ENCODE measurements at regions not wholly inside any gene's neighbourhood (a gene's known extent, or its start where the extent isn't known, plus 50 kb on each side); places are given as distances from the start of the nearest gene placed in this dataset.
A peak's percentile ranks its signal among the peaks of the same experiment; 100 is the strongest.

- no peak for DNase-seq
Observed at GRCh38 chr15:70291305-70292075, 193.8 kb upstream of the TLE3 start.

- DNase-seq, result no peak
Observed at GRCh38 chr15:70290708-70291107, 193.0 kb upstream of the TLE3 start.

DNA sequence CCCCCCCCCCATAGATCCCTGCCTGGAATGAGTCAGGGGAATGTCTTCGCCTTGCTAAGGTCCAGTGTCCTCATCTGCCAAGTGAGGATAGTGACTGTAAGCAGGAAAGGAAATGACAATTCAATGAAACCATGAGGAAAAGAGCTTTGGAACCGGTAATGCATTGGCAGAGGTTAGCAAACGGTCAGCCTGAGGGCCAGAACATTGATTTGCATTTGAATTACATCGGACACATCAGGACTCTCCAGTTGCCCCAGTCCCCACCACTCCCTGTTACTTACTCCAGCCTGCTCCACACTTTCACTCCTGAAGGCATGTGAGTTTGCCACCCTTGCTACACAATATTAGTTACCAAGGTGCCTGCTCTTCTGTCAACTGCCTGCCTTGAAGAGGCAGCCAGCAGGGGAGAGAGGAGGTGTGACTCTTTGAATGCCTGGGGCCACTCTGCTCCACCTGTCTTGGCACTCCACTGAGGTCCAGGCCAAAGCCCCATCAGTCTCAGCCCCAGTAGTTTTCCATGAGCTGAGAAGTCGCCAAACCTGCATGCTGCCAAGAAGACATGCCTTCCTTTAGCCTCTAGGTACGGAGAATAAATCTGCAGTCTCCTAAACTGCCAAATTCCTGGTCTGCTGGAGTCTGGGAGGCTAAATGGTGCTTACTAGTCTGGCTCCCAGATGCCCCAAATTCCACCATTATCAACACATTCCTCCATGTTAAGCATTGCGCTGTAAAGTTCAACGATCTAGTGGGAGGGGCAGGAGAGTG lies 191.7 kb upstream of the TLE3 start:
- DNase-seq, result no peak

DNA sequence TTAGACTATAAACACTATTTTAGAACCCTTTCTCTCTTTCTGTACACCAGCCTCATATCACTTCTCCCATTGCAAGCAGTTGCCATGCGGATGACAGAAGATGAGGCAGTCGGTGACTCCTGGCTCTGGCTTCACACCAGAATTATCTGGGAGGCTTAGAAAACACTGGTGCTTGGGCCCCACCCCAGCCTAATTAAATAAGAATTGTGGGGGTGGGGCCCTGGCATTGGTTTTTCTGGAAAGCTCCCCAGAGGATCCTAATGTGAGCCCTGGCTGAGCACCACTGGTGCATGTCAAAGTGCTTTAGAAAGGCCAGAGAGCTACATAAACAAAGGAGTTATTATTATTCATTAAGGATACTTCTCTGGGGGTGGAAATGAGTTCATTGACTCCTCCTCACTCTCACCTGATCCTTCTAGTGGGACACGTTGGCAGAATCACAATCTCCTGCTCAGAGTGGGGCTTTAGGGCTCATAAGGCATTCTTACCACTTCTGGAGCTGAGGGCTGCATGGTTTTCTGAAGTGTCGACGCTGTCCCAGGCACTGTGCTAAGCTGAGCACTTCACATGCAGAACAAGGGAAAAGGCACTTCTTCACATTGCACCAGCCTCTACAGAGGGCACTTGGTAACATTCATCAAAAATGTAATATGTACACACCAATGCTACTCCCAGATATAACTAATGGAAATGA lies 188.5 kb upstream of the TLE3 start:
- DNase-seq, result no peak

GRCh38 chr15:70284438-70285214 lies 186.9 kb upstream of the TLE3 start:
- DNase-seq, result peak; percentile 33

DNA sequence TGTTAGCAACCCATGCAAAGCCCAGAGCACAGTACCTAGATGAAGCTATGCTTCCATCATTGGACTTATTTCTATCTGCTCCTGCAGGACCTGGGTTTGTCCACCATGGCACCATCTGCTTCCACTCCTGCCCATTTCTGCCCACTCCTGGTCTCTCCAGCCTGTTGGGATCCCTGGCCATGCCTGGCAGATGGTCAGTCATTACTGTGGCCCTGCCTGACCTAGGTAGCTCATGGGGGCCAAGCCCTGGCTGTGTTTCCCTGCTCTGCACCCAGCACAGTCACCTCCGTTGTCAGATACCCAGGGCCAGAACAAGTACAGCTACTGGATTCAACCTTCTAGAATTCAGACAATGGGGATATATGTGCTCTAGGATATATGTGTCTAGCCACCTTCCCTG lies 185.8 kb upstream of the TLE3 start:
- no peak for DNase-seq

- no peak for DNase-seq
Observed at GRCh38 chr15:70281811-70282307, 184.1 kb upstream of the TLE3 start.

DNA sequence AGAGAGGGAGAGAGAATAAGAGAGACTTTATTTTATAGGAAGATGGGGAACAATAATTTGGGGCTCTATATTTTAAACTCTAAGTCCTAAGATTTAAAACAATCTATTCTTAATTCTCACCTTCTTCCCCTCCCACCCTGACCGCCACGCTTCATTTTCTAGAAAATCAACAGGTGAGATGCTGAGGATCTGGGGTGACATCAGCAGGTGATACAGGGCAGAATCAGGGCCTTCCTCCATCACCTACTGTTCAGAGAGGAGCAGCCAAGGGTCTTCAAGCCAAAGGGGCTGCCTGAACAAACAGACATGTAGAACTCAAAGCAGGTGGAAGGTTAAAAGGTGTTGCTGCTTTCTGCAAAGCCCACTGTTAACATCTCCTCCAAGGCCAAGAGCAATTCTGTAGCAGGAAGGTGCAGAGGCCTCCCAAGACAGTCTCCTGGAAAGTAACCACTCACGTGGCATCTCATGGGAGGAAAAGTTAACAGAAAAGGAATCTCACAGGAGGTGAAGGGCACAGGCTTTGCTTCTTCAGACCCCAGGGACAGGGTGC lies 183.6 kb upstream of the TLE3 start:
- no peak for DNase-seq

DNA sequence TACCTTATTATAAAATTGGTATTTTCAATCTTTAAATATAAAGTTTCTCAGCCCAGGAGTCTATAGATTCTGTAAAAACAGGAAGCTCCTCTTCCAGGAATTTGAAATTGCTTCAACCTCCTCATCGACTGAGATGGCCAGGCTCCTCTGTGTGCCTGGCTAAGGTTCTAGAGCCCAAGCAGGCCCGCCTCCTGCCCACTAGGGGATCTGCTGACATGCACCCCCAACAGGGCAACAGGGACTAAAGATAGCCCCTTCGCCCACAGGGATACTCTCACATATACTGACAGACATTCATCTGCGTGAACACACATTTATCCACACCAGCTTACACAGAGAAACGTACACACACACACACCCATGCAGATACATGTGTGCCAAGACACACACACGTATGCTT lies 183.1 kb upstream of the TLE3 start:
- DNase-seq, result no peak

DNA sequence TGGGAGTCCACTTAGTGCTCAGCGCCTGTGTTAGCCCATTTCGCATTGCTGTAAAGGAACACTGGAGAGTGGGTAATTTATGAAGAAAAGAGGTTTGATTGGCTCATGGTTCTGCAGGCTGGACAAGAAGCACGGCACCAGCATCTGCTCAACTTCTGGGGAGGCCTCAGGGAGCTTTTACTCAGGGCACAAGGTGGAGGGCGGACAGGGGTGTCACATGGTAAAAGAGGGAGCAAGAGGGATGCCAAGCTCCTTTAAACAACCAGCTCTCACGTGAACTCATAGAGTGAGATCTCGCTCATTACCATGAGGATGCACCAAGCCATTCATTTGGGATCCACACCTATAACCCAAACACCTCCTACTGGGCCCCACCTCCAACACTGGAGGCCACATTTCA lies 181.4 kb upstream of the TLE3 start:
- DNase-seq, result no peak

- no peak for DNase-seq
Observed at GRCh38 chr15:70278644-70279043, 180.9 kb upstream of the TLE3 start.

DNA sequence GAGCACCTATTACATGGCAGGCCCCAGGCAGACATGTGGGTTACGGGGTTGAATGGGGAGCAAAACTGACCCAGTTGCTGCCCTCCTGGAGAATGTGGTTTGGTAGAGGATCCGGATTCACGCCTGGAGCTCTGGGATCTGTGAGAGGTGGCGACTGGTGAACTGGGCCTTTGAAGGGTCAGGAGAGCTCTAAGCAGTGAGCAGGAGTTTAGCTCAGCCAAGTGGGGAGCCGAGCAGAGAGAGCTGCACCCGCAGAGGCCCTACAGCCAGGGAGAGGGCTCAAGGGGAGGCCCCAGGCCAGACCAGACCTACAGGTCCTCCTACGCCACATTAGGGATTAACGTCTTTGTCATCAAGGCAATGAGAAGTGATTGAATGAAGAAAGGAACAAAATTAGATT lies 179.8 kb upstream of the TLE3 start:
- no peak for DNase-seq

DNA sequence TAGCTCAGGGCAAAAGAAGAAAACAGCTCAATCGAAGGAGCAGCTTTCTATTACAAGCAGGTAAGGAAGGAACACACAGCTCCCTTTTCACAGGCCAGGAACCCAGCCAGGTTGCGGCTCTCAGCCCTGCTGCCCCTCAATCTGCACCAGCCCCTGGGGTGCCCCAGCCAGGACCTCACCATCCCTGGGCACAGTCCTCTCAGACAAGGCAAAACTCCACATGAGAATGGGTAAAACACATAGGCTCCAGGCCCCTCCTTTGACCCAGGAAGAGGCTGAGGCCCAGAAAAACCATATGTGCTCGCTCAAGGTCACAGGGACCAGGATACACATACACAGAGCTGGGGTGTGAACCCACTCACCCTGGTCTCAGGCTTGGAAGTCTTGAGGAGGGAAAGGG lies 178.7 kb upstream of the TLE3 start:
- no peak for DNase-seq

DNA sequence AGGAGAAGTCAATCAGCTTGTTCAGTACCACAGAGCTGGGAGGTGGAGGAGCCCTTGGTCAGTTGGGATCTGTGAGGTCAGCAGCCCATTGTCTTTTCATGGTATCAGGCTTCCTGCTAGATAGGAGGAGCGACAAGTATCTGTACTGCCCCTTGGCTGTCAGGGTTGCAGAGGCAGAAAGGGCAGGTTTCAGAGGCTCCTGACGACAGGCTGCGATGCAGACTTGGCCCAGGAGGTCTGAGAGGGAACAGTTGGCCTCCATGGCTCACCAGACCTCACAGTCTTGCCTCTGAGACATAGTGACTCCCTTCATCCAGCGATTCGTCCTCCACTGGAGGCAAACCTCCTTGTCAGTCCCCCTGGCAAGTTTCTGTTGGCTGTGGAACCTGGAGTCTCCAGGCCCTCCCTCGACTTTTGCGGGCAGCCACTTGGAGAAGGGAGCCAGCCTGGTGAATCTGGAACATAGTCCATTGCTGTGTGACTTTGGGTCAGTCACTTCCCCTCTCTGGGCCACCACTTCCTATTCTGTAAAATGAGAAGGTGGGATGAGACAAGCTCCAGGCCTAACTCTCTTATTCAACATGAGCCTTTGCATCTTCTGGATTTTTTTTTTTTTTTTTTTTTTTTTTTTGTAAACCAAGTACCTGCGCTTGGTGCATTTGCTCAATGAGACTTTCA lies 177.9 kb upstream of the TLE3 start:
- no peak for DNase-seq

DNA sequence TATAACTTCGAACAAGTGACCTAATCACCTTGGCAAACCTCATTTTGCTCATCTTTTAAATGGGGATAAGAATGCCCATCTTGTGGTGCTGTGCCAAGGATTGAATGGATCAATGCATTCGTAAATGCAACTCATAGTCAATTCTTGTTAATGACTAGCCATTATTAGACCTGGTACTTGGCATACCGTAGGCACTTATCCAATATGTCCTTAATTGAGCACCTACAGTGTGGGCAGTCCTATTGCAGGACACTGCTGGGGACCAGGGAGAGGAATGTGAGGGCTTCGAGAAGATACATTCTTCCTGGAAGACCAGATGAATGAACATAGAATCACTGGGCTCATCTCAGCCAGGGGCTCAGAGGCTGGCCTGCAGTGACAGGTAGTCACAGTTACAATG lies 177.2 kb upstream of the TLE3 start:
- no peak for DNase-seq

DNA sequence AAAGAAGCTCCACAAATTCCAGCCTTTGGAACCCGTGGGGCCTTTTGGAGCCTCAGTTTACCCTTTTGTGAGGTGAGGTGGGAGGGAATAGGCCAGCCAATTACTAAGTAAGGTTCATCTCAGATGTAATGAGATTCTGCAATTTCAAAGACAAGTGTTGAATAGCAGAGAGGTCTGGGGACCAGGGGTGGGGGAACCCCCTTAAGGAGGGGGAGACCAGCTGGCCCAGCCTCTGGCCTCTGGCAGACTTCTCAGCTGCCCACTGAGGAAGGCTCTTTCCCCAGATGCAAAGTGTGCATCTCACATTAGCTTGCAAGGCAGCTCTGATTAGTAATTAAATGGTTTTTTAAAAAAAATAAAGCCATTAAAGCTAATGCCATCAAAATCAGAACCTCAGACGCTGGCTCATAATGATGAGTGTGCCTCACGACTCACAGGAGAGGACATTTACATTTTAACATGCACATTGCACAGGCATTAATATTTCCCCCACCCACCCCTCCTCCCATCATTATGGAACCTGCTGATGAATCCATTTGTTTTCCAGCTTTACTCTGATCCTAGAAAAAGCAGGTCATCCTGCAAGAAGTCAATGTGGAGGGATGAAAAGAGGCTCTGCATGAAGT lies 176.7 kb upstream of the TLE3 start:
- no peak for DNase-seq

GRCh38 chr15:70273808-70274207 lies 176.1 kb upstream of the TLE3 start:
- no peak for DNase-seq

- DNase-seq, result no peak
Observed at GRCh38 chr15:70272565-70273355, 175.0 kb upstream of the TLE3 start.

GRCh38 chr15:70271422-70272088 lies 173.8 kb upstream of the TLE3 start:
- peak; percentile 40 for DNase-seq

- no peak for DNase-seq
Observed at GRCh38 chr15:70270752-70271111, 173.0 kb upstream of the TLE3 start.

Data from CD4-positive, alpha-beta T cell treated with Interferon gamma for 1 hour (primary cell).